ENCODE measurements at regions not wholly inside any gene's neighbourhood (a gene's known extent, or its start where the extent isn't known, plus 50 kb on each side); places are given as distances from the start of the nearest gene placed in this dataset.

GRCh38 chr21:15224346-15225086, 159.7 kb upstream of the NRIP1 start:
- no peak for TF ChIP-seq POLR2A (IDR thresholded peaks at IDR 0.05)
- no peak for TF ChIP-seq CTCF (IDR thresholded peaks at IDR 0.05)
